HL-60 (cell line): ENCODE measurements at regions not wholly inside any gene's neighbourhood (a gene's known extent, or its start where the extent isn't known, plus 50 kb on each side); places are given as distances from the start of the nearest gene placed in this dataset.

ENCODE experiments used
- DNase-seq, 2 experiments: peaks; one replicate each; pipeline ENCODE4 v3.0.0-alpha.2; 2010 to 2020; ENCODE audit warnings: low read depth in 1 of 2, low spot score in 1 of 2
- H3K27ac ChIP-seq: fragments of 250-450 bp; sonication (Bioruptor Pico); replicated peaks from 2 replicates; pipeline ENCODE4 v1.5.1; 2020; ENCODE audit warnings: mild to moderate bottlenecking, moderate library complexity
- H3K27me3 ChIP-seq: fragments of 250-450 bp; sonication (Bioruptor Pico); 2 replicates; pipeline ENCODE4 v1.5.1; 2021; ENCODE audit warnings: mild to moderate bottlenecking, moderate library complexity; ENCODE audit not compliant: insufficient read depth, poor library complexity, severe bottlenecking
- H3K4me3 ChIP-seq: replicated peaks from 2 replicates; pipeline ENCODE4 v1.5.1; 2011; ENCODE audit warnings: mild to moderate bottlenecking, control low read depth, low read length; ENCODE audit not compliant: insufficient read depth
- GABPA ChIP-seq: IDR thresholded peaks from 2 replicates; pipeline ENCODE4 v1.6.1; 2012; ENCODE audit warnings: low read depth
- POLR2AphosphoS5 ChIP-seq: IDR thresholded peaks from 2 replicates; pipeline ENCODE4 v1.6.1; 2012; ENCODE audit warnings: low read depth
- SPI1 ChIP-seq: IDR thresholded peaks from 2 replicates; pipeline ENCODE4 v1.6.1; 2012; ENCODE audit warnings: low read depth, mild to moderate bottlenecking, borderline replicate concordance
- TF ChIP-seq, protein P1 (sequence below): IDR thresholded peaks from one replicate; pipeline ENCODE4 v1.5.1; 2011; ENCODE audit warnings: low read length, control low read depth, inconsistent platforms; ENCODE audit not compliant: insufficient read depth
- TF ChIP-seq, protein P2 (sequence below): IDR thresholded peaks from 2 replicates; pipeline ENCODE4 v1.6.1; 2012; ENCODE audit warnings: low read depth; ENCODE audit not compliant: insufficient replicate concordance

DNA sequence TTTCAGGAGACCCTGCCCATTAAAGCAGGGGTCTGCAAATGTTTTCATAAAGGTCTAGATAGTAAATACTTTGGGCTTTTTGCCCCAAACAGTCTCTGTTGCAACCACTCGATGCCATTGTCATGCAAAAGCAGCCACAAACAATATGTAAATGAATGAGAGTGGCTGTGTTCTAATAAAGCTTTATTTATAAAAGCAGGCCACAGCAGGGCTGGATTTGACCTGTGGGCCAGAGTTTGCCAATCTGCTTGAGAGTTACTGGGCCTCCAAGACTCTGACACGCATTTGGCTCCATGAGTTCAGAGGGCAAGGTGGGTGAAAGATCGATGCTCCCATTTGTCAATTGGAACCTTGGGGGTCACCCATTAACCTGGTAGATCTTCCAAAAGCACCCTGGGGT lies 217.3 kb upstream of the SDK2 start:
- no peak overlapping the region for H3K27ac ChIP-seq
- TF ChIP-seq GABPA (no peak), SPI1 (no peak), POLR2AphosphoS5 (no peak)
- TF ChIP-seq, protein P1, sequence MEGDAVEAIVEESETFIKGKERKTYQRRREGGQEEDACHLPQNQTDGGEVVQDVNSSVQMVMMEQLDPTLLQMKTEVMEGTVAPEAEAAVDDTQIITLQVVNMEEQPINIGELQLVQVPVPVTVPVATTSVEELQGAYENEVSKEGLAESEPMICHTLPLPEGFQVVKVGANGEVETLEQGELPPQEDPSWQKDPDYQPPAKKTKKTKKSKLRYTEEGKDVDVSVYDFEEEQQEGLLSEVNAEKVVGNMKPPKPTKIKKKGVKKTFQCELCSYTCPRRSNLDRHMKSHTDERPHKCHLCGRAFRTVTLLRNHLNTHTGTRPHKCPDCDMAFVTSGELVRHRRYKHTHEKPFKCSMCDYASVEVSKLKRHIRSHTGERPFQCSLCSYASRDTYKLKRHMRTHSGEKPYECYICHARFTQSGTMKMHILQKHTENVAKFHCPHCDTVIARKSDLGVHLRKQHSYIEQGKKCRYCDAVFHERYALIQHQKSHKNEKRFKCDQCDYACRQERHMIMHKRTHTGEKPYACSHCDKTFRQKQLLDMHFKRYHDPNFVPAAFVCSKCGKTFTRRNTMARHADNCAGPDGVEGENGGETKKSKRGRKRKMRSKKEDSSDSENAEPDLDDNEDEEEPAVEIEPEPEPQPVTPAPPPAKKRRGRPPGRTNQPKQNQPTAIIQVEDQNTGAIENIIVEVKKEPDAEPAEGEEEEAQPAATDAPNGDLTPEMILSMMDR, result no peak
- TF ChIP-seq, protein P2, sequence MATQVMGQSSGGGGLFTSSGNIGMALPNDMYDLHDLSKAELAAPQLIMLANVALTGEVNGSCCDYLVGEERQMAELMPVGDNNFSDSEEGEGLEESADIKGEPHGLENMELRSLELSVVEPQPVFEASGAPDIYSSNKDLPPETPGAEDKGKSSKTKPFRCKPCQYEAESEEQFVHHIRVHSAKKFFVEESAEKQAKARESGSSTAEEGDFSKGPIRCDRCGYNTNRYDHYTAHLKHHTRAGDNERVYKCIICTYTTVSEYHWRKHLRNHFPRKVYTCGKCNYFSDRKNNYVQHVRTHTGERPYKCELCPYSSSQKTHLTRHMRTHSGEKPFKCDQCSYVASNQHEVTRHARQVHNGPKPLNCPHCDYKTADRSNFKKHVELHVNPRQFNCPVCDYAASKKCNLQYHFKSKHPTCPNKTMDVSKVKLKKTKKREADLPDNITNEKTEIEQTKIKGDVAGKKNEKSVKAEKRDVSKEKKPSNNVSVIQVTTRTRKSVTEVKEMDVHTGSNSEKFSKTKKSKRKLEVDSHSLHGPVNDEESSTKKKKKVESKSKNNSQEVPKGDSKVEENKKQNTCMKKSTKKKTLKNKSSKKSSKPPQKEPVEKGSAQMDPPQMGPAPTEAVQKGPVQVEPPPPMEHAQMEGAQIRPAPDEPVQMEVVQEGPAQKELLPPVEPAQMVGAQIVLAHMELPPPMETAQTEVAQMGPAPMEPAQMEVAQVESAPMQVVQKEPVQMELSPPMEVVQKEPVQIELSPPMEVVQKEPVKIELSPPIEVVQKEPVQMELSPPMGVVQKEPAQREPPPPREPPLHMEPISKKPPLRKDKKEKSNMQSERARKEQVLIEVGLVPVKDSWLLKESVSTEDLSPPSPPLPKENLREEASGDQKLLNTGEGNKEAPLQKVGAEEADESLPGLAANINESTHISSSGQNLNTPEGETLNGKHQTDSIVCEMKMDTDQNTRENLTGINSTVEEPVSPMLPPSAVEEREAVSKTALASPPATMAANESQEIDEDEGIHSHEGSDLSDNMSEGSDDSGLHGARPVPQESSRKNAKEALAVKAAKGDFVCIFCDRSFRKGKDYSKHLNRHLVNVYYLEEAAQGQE, result no peak
- DNase-seq, result no peak
- no peak overlapping the region for H3K4me3 ChIP-seq
- no peaks in the 10 kb centered on the region for H3K27me3 ChIP-seq

DNA sequence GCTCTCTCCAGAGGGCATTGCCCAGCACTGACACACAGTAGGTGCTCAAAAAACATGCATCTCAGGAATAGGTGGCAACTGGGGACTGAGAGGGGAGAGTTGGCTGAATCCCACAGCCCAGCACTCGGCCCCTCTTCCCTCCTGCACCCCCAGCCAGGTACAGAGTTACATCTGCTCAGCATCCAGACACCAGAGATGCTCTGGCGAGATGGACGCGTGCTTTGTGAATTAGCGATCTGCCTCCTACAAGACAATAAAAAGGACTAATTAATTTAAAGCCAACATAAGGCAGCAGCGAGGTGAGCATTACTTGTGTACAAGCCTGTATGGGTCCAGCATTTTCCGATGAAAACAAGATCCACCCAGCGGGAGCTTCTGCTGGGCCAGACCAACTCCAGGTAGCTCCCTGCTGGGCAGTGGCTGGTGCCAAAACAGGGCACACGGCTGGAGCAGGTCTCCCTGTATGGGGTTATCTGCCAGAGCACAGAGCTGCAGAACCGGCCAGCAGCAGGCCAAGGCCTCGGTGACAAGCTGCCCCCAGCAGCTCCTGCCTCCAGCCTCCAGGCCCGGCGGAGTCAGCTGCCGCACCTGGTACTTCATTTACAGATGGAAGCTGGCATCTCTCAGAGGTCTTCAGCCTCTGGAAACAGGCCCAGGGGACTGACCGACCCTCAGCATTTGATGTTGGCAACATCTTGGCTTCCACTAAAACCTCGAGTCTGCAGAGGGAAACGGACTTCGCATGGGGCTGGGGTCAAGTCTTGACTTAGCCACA lies 219.7 kb upstream of the SDK2 start:
- Histone ChIP-seq H3K4me3 (no peak overlapping the region), H3K27me3 (no peaks in the 10 kb centered on the region), H3K27ac (no peak overlapping the region)
- DNase-seq, result no peak
- no peak for TF ChIP-seq POLR2AphosphoS5
- no peak for TF ChIP-seq SPI1
- TF ChIP-seq GABPA, result no peak
- TF ChIP-seq, protein P1, result no peak
- TF ChIP-seq, protein P2, result no peak

DNA sequence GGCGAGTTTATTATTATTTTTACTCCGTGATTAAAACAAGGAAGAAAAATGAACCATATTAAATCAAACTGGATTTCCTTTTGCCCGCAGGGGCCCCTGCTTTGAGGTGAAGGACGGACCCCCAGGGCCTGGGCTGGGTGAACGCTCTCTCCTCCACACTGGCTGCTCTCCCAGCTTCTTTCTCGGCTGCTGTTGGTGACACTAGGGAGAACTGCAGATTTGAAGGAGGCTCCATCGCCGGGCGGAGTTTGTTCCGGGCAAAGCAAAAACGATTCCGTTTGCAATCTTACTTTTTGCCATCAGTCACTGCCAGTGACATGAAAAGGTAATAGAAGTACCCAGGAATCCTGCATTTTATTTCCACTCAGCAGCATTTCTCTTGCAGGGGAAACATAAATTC lies 221.6 kb upstream of the SDK2 start:
- DNase-seq, result no peak
- TF ChIP-seq POLR2AphosphoS5 (no peak), SPI1 (no peak), GABPA (no peak)
- TF ChIP-seq, protein P1, result no peak
- TF ChIP-seq, protein P2, result no peak
- Histone ChIP-seq H3K4me3 (no peak overlapping the region), H3K27ac (no peak overlapping the region), H3K27me3 (no peaks in the 10 kb centered on the region)
